Nephron progenitor cell (in vitro differentiated cells): ENCODE measurements at regions not wholly inside any gene's neighbourhood (a gene's known extent, or its start where the extent isn't known, plus 50 kb on each side); places are given as distances from the start of the nearest gene placed in this dataset.
A peak's percentile ranks its signal among the peaks of the same experiment; 100 is the strongest.

ENCODE experiments used
- DNase-seq: peaks from one replicate; pipeline ENCODE4 v3.0.0; 2021
- H3K27ac Mint-ChIP-seq: 2 replicates; pipeline ENCODE4 v1.8.0; 2021; ENCODE audit warnings: mild to moderate bottlenecking, moderate library complexity, mixed read lengths
- H3K27me3 Mint-ChIP-seq: 2 replicates; pipeline ENCODE4 v1.8.0; 2021; ENCODE audit warnings: mild to moderate bottlenecking, low read depth, mixed read lengths; ENCODE audit not compliant: poor library complexity
- H3K36me3 Mint-ChIP-seq: 2 replicates; pipeline ENCODE4 v1.8.0; 2021; ENCODE audit warnings: low read depth, mixed read lengths
- H3K4me1 Mint-ChIP-seq: 2 replicates; pipeline ENCODE4 v1.8.0; 2021; ENCODE audit warnings: mixed read lengths
- H3K4me3 Mint-ChIP-seq: 2 replicates; pipeline ENCODE4 v1.8.0; 2021; ENCODE audit warnings: mild to moderate bottlenecking, moderate library complexity, mixed read lengths
- H3K9me3 Mint-ChIP-seq: 2 replicates; pipeline ENCODE4 v1.8.0; 2021; ENCODE audit warnings: mild to moderate bottlenecking, moderate library complexity, mixed read lengths
- TF ChIP-seq, protein P1 (sequence below): fragments of 200-600 bp; sonication (generic); IDR thresholded peaks from 2 replicates; pipeline ENCODE4 v1.5.0; 2021; ENCODE audit warnings: antibody characterized with exemption

DNA sequence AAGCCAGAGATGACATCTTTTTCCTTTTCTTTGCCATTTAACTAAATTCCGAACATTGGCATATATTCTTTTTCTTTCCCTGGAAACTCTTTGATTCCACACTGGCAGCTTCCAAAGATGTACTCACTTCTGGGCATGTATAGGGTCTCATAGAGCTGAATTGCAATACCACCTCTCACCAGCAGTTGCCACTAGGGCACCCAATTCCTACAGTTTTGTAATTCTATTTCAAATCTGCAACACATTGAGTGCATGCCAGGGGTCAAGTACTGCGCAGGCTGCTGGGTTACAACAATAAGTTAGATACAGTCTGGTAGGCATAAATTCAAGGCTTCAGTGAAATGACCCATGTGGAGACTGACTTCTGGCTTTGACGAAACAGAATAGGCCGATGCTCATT is 208.8 kb upstream of the NLRP1 start:
- Mint-ChIP-seq H3K27me3 (peaks cover 34% of the 10 kb centered on the region), H3K27ac (no peak overlapping the region), H3K4me1 (peaks cover 41% of the 10 kb centered on the region), H3K4me3 (no peak overlapping the region), H3K9me3 (peaks cover 28% of the 10 kb centered on the region), H3K36me3 (no peaks in the 10 kb centered on the region)
- DNase-seq: no peak
- TF ChIP-seq, protein P1, sequence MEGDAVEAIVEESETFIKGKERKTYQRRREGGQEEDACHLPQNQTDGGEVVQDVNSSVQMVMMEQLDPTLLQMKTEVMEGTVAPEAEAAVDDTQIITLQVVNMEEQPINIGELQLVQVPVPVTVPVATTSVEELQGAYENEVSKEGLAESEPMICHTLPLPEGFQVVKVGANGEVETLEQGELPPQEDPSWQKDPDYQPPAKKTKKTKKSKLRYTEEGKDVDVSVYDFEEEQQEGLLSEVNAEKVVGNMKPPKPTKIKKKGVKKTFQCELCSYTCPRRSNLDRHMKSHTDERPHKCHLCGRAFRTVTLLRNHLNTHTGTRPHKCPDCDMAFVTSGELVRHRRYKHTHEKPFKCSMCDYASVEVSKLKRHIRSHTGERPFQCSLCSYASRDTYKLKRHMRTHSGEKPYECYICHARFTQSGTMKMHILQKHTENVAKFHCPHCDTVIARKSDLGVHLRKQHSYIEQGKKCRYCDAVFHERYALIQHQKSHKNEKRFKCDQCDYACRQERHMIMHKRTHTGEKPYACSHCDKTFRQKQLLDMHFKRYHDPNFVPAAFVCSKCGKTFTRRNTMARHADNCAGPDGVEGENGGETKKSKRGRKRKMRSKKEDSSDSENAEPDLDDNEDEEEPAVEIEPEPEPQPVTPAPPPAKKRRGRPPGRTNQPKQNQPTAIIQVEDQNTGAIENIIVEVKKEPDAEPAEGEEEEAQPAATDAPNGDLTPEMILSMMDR: no peak

DNA sequence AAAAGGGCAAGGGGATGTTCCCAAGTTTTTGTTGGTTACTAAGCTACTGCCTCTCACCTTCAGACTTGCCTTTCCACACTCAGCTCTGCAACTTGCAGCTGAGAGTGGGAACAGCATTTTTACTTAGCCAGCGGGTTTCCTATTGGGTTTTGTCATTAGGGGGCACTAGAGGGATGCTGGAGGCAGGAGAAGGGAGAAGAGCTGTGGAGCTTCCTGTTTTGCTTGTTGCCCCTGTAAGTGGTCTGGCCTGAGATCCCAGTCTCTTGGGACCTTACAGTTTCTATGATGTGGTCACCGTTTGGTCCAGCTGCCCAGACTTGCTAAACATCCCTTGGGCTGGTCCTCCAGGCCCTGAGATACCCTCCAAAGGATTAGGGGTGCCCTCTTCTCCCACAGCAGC is 209.6 kb upstream of the NLRP1 start:
- H3K9me3 Mint-ChIP-seq: peaks cover 28% of the 10 kb centered on the region
- H3K4me1 Mint-ChIP-seq: peaks cover 42% of the 10 kb centered on the region
- DNase-seq: no peak
- TF ChIP-seq, protein P1: peak; percentile 27
- no peaks in the 10 kb centered on the region for H3K36me3 Mint-ChIP-seq
- H3K4me3 Mint-ChIP-seq: no peak overlapping the region
- no peak overlapping the region for H3K27ac Mint-ChIP-seq
- H3K27me3 Mint-ChIP-seq: peaks cover 33% of the 10 kb centered on the region

DNA sequence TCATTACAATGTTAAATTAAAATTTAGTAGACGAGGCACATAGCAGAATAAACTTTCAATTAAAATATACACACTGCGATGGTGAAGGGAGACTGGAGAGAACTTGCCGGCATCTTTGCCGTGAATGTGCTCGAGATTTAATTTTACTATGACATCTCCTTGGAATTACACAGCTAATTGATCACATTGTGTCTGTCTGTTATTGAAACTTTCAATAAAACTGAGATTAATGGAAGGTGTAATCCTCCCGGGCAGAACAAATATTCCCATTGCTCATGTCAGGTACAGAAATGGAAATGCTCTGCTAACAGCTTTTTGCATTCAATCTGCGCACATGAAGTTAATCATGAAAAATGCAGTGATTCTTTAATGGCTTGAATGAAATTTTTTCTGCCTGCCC is 210.1 kb upstream of the NLRP1 start:
- Mint-ChIP-seq H3K27me3 (peaks cover 28% of the 10 kb centered on the region), H3K27ac (no peak overlapping the region), H3K9me3 (peaks cover 28% of the 10 kb centered on the region), H3K4me1 (peaks cover 37% of the 10 kb centered on the region), H3K4me3 (no peak overlapping the region), H3K36me3 (no peaks in the 10 kb centered on the region)
- TF ChIP-seq, protein P1: no peak
- DNase-seq: no peak

DNA sequence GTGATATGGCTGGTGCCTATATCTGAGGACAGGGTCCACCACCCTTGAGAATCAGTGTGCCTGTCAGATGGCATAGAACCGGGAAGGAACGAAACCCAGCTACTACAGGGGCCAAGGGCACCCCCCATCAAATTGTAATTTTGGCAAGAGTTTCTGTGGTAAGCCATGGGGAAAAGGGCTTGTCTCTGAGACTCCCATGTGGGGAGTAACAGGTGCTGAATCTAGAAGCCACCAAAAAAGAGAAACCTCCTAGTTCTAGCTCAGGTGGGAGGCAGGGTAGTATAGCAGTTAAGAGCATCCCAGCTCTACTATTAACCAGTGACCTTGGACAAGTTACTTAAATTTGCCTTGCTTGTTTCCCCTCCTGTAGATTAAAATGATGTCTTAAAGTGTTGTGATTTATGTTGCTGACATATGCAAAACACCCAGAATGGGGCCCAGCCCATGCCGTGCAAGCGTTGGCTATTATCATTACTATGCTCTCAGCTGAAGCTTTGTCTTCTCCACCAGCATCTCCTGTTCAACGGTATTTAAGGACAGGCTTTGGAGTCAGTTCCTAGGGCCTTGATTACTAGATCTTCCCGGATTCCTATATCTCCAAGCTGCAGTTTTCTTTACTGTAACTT is 210.7 kb upstream of the NLRP1 start:
- DNase-seq: no peak
- peaks cover 33% of the 10 kb centered on the region for H3K27me3 Mint-ChIP-seq
- no peaks in the 10 kb centered on the region for H3K36me3 Mint-ChIP-seq
- peaks cover 28% of the 10 kb centered on the region for H3K9me3 Mint-ChIP-seq
- no peak overlapping the region for H3K27ac Mint-ChIP-seq
- H3K4me3 Mint-ChIP-seq: no peak overlapping the region
- peaks cover 31% of the 10 kb centered on the region for H3K4me1 Mint-ChIP-seq
- TF ChIP-seq, protein P1: no peak

DNA sequence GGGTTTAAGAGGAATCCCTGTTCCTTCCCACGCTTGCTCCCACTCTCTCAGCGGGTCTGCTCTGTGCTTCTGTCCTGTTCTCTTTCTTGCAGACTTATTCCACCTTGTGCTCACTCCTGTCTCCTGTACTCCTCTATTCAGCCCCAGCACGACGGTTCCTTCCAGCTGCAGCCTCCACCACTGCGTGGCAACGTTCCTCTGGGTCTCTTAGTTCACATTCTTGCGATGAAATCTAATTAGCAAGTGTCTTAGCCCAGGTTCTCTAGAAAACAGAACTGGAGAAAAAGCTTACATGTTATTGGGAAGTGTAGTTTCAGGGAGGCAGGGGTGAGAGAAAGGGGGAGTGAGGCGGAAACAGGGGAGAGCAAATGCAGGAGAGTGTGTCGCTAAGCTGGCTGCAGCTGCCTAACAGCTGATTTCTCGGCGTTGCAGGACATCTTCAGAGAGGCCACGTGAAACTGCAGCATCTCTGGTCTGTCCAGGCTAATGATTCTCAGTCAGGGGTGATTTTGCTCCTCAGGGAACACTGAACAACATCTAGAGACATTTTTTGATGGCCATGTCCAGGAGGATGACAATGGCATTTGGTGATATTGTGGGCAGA is 213.2 kb upstream of the NLRP1 start:
- Mint-ChIP-seq H3K27me3 (peaks cover 34% of the 10 kb centered on the region), H3K4me1 (peaks cover 35% of the 10 kb centered on the region), H3K4me3 (peak overlapping the region; percentile 14), H3K27ac (no peak overlapping the region), H3K9me3 (peaks cover 10% of the 10 kb centered on the region), H3K36me3 (no peaks in the 10 kb centered on the region)
- TF ChIP-seq, protein P1: no peak
- no peak for DNase-seq

DNA sequence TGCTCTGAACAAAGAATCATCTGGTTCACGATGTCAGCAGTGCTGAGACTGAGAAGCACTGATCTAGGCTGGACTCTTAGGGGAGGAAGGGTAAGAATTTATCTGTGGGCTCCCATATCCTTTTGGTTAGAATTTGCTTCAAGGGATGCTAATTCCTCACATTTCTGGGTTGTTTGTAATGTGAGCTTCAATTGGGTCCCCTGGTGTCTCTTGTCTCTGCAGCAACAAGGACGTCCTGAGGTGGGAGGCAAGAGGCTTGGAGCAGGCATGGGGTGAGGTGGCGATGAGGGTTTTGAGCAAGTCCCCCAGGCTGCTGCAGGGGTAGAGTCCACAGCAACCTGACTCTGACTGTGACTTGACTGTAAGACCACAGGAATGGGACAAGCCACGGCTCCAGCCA is 213.8 kb upstream of the NLRP1 start:
- TF ChIP-seq, protein P1: no peak
- Mint-ChIP-seq H3K4me3 (no peak overlapping the region), H3K27ac (no peak overlapping the region), H3K36me3 (no peaks in the 10 kb centered on the region), H3K4me1 (peaks cover 35% of the 10 kb centered on the region), H3K9me3 (peaks cover 6% of the 10 kb centered on the region), H3K27me3 (peaks cover 30% of the 10 kb centered on the region)
- no peak for DNase-seq
